GM18499 (cell line): ENCODE measurements at regions not wholly inside any gene's neighbourhood (a gene's known extent, or its start where the extent isn't known, plus 50 kb on each side); places are given as distances from the start of the nearest gene placed in this dataset.
"Not testable (repeated sequence)": the region's sequence is repeated elsewhere in the genome, so short reads cannot be mapped to it uniquely, and the experiment has no call there.

Source experiments
- ATAC-seq: cut with Tn5 transposase; IDR thresholded peaks from one replicate; pipeline ENCODE4 v1.9.1; 2021; ENCODE audit warnings: moderate number of reproducible peaks; ENCODE audit not compliant: insufficient read depth, unreplicated experiment

GRCh38 chr18:65671621-65672415 is 79.0 kb upstream of the CDH7 start:
- ATAC-seq: no peak

GRCh38 chr18:65670145-65670544 is 80.7 kb upstream of the CDH7 start:
- ATAC-seq: not testable (repeated sequence)

- no peak for ATAC-seq
Measured at GRCh38 chr18:65661391-65661790, 89.4 kb upstream of the CDH7 start.

- no peak for ATAC-seq
Measured at GRCh38 chr18:65659912-65660311, 90.9 kb upstream of the CDH7 start.

- no peak for ATAC-seq
Measured at GRCh38 chr18:65659312-65659711, 91.5 kb upstream of the CDH7 start.

DNA sequence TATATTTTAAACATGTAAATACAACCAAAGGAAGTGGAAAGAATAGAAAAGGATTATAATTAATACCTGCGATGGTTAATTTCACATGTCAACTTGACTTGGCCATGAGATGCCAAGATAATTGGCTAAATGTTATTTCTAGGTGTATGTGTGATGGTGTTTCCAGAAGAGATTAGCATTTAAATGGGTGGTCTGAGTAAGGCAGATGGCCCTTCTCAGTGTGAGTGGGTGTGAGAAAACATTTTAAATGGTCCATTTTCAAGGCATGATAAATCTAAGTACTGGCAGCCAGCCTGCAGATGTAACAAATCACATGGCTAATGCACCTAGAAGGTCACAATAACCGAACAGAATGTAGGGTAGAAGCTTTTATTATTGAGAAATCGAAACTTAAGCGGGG is 99.6 kb upstream of the CDH7 start:
- ATAC-seq: no peak

DNA sequence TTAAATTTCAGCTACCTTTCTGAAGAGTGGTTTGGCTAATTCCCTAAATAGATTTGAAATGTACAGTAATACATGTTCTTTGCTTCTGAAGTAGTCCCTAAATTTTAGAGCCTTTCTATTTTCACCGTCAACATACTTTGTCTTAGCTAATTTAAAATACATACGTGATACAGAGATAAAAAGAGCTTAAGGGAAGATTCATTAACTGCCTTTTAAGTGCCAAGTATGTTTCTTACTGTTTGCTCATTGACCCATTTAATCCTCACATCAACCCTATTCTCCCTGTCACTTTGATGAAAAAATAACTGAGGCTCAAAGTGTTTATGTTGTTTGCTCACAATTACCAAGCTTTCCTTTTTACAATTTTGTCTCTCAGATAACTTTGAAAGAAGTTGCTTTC is 118.6 kb upstream of the CDH7 start:
- ATAC-seq: no peak

- no peak for ATAC-seq
Measured at GRCh38 chr18:65631766-65632165, 119.0 kb upstream of the CDH7 start.

DNA sequence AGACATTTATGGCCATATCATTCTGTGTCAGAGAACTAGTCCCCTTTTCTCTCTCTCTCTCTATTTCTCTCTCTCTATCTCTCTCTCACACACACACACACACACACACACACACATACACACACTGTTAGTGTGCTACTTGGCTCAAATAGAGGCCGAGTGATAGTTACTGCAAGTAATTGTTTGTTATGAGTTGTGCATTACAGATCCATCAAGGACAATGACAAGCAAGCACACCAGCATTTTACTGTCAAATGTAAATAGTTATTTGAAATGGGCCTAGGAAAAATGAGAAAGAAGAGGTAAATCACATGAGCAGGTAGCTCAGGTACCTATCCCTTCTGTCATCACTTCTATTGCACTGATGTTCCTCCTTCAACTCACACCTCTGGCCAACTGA is 122.4 kb upstream of the CDH7 start:
- ATAC-seq: no peak

- no peak for ATAC-seq
Measured at GRCh38 chr18:65623676-65624075, 127.1 kb upstream of the CDH7 start.

- no peak for ATAC-seq
Measured at GRCh38 chr18:65622436-65622835, 128.4 kb upstream of the CDH7 start.

- ATAC-seq: no peak
Measured at GRCh38 chr18:65620076-65620696, 130.6 kb upstream of the CDH7 start.

- ATAC-seq: no peak
Measured at GRCh38 chr18:65610939-65611338, 139.9 kb upstream of the CDH7 start.

DNA sequence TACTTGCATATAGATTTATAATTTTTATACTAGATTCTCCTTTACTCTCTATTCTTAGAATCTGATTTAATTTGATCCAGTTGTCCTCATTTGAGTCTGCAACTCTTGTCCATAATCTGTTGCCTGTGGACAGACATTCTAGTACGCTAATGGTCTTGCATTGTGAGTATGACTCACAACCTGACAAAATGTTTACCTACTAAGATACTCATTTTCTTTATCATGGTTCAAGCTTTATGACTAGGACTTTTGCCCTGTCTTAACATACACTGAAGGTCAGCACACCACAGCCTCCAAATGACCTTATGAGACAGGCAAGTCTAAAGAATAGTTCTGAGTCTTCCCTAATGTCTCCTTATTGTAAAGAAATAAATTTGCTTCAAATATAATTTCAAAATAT is 142.3 kb upstream of the CDH7 start:
- ATAC-seq: no peak

GRCh38 chr18:65607161-65607560 is 143.7 kb upstream of the CDH7 start:
- ATAC-seq: no peak

DNA sequence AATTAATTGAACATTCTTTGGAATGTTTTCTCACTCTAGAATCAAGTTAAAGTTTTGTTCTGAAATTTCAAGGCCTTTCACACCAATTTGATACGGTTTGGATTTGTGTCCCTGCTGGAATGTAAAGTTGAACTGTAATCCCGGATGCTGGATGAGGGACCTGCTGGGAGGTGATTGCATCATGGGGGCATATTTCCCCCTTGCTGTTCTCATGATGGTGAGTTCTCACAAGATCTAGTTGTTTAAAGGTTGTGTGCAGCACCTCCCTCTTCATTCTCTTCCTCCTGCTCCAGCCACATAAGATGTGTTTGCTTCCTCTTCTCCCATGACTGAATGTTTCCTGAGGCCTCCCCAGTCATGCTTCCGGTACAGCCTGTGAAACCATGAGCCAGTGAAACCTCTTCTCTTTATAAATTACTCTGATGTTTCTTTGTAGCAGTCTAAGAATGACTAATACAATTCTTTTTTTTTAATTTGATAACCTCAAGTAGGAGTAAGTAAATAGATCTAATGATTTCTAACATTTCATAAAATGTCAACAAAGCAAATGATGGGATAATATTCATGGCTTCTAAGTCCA is 144.2 kb upstream of the CDH7 start:
- ATAC-seq: no peak

GRCh38 chr18:65605352-65605751 is 145.5 kb upstream of the CDH7 start:
- not testable (repeated sequence) for ATAC-seq

DNA sequence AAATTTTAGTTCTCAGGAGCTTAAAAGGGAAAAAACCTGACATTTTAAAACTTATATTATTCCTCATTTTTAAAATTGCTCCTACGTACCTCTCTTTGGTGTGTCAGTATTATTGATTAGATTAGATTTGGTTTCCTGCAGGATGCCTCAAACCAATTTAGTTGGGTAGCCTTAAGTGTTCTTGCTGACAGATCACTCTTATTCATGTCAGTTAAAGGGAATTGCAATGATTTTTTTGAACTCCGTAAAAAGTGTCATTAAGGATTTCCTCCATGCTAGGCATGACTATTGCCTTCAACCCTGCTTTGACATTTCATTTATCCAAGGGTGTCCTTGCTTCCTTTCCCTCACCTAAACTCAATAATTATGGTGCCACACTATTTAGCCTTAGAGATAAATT is 149.0 kb upstream of the CDH7 start:
- no peak for ATAC-seq

- no peak for ATAC-seq
Measured at GRCh38 chr18:65592435-65592834, 158.4 kb upstream of the CDH7 start.

DNA sequence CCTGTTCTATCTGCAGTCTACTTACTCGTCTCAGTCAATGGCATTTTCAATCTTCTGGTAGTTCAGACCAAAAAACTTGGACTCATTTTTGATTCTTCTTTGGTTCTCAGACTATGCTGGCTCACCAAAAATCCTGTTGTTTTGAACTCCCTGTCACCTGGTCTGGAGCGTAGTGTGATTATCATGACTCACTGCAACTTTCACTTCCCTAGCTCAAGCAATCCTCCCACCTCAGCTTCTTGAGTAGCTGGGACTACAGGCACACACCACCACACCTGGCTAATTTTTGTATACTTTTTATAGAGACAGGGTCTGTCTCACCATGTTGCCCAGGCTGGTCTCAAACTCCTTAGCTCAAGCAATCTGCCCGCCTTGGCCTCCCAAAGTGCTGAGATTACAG is 163.3 kb upstream of the CDH7 start:
- no peak for ATAC-seq

DNA sequence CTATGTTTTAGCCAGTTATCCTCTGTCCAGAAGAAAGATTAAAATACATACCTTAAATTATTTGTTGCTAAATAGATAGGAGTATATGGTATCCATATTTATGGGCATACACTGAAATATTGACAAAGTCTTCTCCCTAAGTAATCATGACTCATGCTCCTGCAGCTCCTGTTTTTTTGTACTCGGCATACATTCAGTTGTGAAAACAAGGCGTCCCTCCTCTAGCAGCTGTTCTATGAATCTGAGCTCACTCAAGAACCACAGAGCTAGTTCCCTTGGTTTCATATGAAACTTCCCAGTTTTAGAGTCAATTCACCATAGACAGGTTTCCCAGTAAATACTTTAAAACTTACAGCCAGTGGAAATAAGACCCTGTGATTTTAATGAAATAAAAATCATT is 168.7 kb upstream of the CDH7 start:
- not testable (repeated sequence) for ATAC-seq

DNA sequence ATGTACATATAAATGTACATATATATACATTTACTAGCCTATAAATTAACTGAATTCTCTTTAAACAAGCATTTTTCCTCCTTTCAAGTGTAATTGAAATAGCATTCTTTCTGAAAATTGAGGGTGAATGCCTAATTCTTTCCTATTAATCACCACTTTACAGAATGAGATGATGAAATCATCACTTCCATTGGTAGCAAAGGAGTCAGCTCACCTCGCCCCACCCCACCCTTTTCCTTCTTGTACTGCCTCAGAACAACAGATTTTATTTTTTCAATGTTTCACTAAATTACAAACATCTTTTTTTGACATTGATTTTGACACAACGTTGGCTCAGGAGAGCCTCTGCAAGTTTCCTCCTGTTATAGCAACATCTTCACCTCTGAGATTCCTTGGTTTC is 181.9 kb upstream of the CDH7 start:
- no peak for ATAC-seq
